Mesodermal cell (in vitro differentiated cells): ENCODE measurements at regions not wholly inside any gene's neighbourhood (a gene's known extent, or its start where the extent isn't known, plus 50 kb on each side); places are given as distances from the start of the nearest gene placed in this dataset.

Experiments used
- H3K27ac ChIP-seq: 2 replicates; pipeline ENCODE4 v1.7.0; 2013; ENCODE audit warnings: mild to moderate bottlenecking, low read depth, low read length, moderate library complexity; ENCODE audit not compliant: severe bottlenecking
- H3K36me3 ChIP-seq: 2 replicates; pipeline ENCODE4 v1.7.1; 2013; ENCODE audit warnings: mild to moderate bottlenecking, low read length, moderate library complexity; ENCODE audit not compliant: control insufficient read depth, insufficient read depth
- H3K4me1 ChIP-seq: one replicate; pipeline ENCODE4 v1.7.1; 2013; ENCODE audit warnings: mild to moderate bottlenecking, low read length; ENCODE audit not compliant: insufficient read depth, control insufficient read depth, poor library complexity, severe bottlenecking
- H3K4me3 ChIP-seq: 2 replicates; pipeline ENCODE4 v1.7.0; 2013; ENCODE audit warnings: low read length, control low read depth, mild to moderate bottlenecking; ENCODE audit not compliant: insufficient read depth, poor library complexity, severe bottlenecking; ENCODE audit errors: extremely low read depth
- H3K9me3 ChIP-seq: 2 replicates; pipeline ENCODE4 v1.7.1; 2013; ENCODE audit warnings: mild to moderate bottlenecking, low read length, moderate library complexity; ENCODE audit not compliant: control insufficient read depth
- WGBS, 2 experiments: methylation state at CpG; one replicate each; pipeline ENCODE4 v1.1.5; 2013; ENCODE audit warnings: missing lambda C conversion rate in 2 of 2; ENCODE audit not compliant: insufficient coverage in 2 of 2; 5-methylcytosine and 5-hydroxymethylcytosine counted together

GRCh38 chr13:105070452-105070851 is 1465.0 kb downstream of the EFNB2 start:
- no peak overlapping the region for H3K27ac ChIP-seq
- H3K36me3 ChIP-seq = no peaks in the 10 kb centered on the region
- no peaks in the 10 kb centered on the region for H3K4me1 ChIP-seq
- no peaks in the 10 kb centered on the region for H3K9me3 ChIP-seq
- H3K4me3 ChIP-seq = no peak overlapping the region
- WGBS, 2 experiments = no CpG with 5 or more reads among the region's 1 CpG

- Histone ChIP-seq H3K4me1 (no peaks in the 10 kb centered on the region), H3K36me3 (no peaks in the 10 kb centered on the region), H3K9me3 (no peaks in the 10 kb centered on the region), H3K4me3 (no peak overlapping the region), H3K27ac (no peak overlapping the region)
These were observed 1466.4 kb downstream of the EFNB2 start for GRCh38 chr13:105069106-105069505.

- Histone ChIP-seq H3K36me3 (no peaks in the 10 kb centered on the region), H3K4me3 (no peak overlapping the region), H3K9me3 (no peaks in the 10 kb centered on the region), H3K4me1 (no peaks in the 10 kb centered on the region), H3K27ac (no peak overlapping the region)
- 80% methylated on average over 1 of the region's 5 CpGs; no CpG with 5 or more reads in 1 of the 2 experiments for WGBS, 2 experiments
These were observed 1471.8 kb downstream of the EFNB2 start for GRCh38 chr13:105063676-105064075.

- Histone ChIP-seq H3K4me1 (no peaks in the 10 kb centered on the region), H3K27ac (no peak overlapping the region), H3K9me3 (no peaks in the 10 kb centered on the region), H3K36me3 (no peaks in the 10 kb centered on the region), H3K4me3 (no peak overlapping the region)
- 76 to 84% methylated on average over 2 to 4 of the region's 7 CpGs for WGBS, 2 experiments
These were observed 1475.7 kb downstream of the EFNB2 start for GRCh38 chr13:105059786-105060185.

- Histone ChIP-seq H3K9me3 (no peaks in the 10 kb centered on the region), H3K36me3 (no peaks in the 10 kb centered on the region), H3K4me3 (no peak overlapping the region), H3K27ac (no peak overlapping the region), H3K4me1 (no peaks in the 10 kb centered on the region)
- WGBS, 2 experiments = 86% methylated on average over 1 to 2 of the region's 2 CpGs
These were observed 1476.9 kb downstream of the EFNB2 start for GRCh38 chr13:105058517-105058916.

GRCh38 chr13:105052711-105053110 is 1482.8 kb downstream of the EFNB2 start:
- no peaks in the 10 kb centered on the region for H3K4me1 ChIP-seq
- no peak overlapping the region for H3K4me3 ChIP-seq
- no peaks in the 10 kb centered on the region for H3K36me3 ChIP-seq
- H3K27ac ChIP-seq = no peak overlapping the region
- no peaks in the 10 kb centered on the region for H3K9me3 ChIP-seq
- 100% methylated on average over 1 to 2 of the region's 4 CpGs for WGBS, 2 experiments

- Histone ChIP-seq H3K36me3 (no peaks in the 10 kb centered on the region), H3K4me3 (no peak overlapping the region), H3K4me1 (no peaks in the 10 kb centered on the region), H3K27ac (no peak overlapping the region), H3K9me3 (no peaks in the 10 kb centered on the region)
- WGBS, 2 experiments = 94 to 95% methylated on average over 2 to 3 of the region's 4 CpGs
These were observed 1484.8 kb downstream of the EFNB2 start for GRCh38 chr13:105050686-105051085.

- Histone ChIP-seq H3K9me3 (no peaks in the 10 kb centered on the region), H3K36me3 (no peaks in the 10 kb centered on the region), H3K4me1 (no peaks in the 10 kb centered on the region), H3K27ac (no peak overlapping the region), H3K4me3 (no peak overlapping the region)
- WGBS, 2 experiments = 67% methylated on average over 1 of the region's 1 CpG; no CpG with 5 or more reads in 1 of the 2 experiments
These were observed 1486.8 kb downstream of the EFNB2 start for GRCh38 chr13:105048677-105049076.

GRCh38 chr13:105047676-105048295 is 1487.7 kb downstream of the EFNB2 start:
- 78 to 100% methylated on average over 1 to 3 of the region's 3 CpGs for WGBS, 2 experiments
- H3K9me3 ChIP-seq = no peaks in the 10 kb centered on the region
- no peak overlapping the region for H3K4me3 ChIP-seq
- no peaks in the 10 kb centered on the region for H3K36me3 ChIP-seq
- H3K27ac ChIP-seq = no peak overlapping the region
- no peaks in the 10 kb centered on the region for H3K4me1 ChIP-seq

GRCh38 chr13:105037110-105037509 is 1498.4 kb downstream of the EFNB2 start:
- Histone ChIP-seq H3K4me3 (no peak overlapping the region), H3K4me1 (no peaks in the 10 kb centered on the region), H3K27ac (no peak overlapping the region), H3K36me3 (no peaks in the 10 kb centered on the region), H3K9me3 (peaks cover 4% of the 10 kb centered on the region)
- WGBS, 2 experiments = no CpG with 5 or more reads among the region's 2 CpGs

GRCh38 chr13:105035092-105035491 is 1500.4 kb downstream of the EFNB2 start:
- Histone ChIP-seq H3K4me3 (no peak overlapping the region), H3K36me3 (no peaks in the 10 kb centered on the region), H3K4me1 (no peaks in the 10 kb centered on the region), H3K9me3 (no peaks in the 10 kb centered on the region), H3K27ac (no peak overlapping the region)
- 81 to 94% methylated on average over 3 of the region's 4 CpGs for WGBS, 2 experiments
